Kidney epithelial cell (primary cell): ENCODE measurements at regions not wholly inside any gene's neighbourhood (a gene's known extent, or its start where the extent isn't known, plus 50 kb on each side); places are given as distances from the start of the nearest gene placed in this dataset.

ENCODE experiments used
- DNase-seq: peaks from one replicate; pipeline ENCODE4 v3.0.0-alpha.2; 2010; ENCODE audit warnings: low read depth
- H3K27me3 ChIP-seq: 2 replicates; pipeline ENCODE4 v1.6.0; 2011; ENCODE audit warnings: low read length; ENCODE audit not compliant: control insufficient read depth, insufficient read depth
- H3K36me3 ChIP-seq: 2 replicates; pipeline ENCODE4 v1.5.1; 2011; ENCODE audit warnings: low read length; ENCODE audit not compliant: control insufficient read depth, insufficient read depth
- H3K4me3 ChIP-seq: 2 replicates; pipeline ENCODE4 v1.5.1; 2011; ENCODE audit warnings: low read depth, mild to moderate bottlenecking, control low read depth, low read length
- CTCF ChIP-seq: IDR thresholded peaks from 2 replicates; pipeline ENCODE4 v1.5.1; 2011; ENCODE audit warnings: mild to moderate bottlenecking, moderate library complexity, low read length, control low read depth, inconsistent platforms; ENCODE audit not compliant: insufficient read depth, poor library complexity, severe bottlenecking

- Histone ChIP-seq H3K27me3 (no peaks in the 10 kb centered on the region), H3K4me3 (no peak overlapping the region), H3K36me3 (no peaks in the 10 kb centered on the region)
- no peak for TF ChIP-seq CTCF
- no peak for DNase-seq
Measured at GRCh38 chr1:222014001-222014400, 272.1 kb upstream of the DUSP10 start.

GRCh38 chr1:222012816-222013215, 270.9 kb upstream of the DUSP10 start:
- Histone ChIP-seq H3K36me3 (no peaks in the 10 kb centered on the region), H3K27me3 (no peaks in the 10 kb centered on the region), H3K4me3 (no peak overlapping the region)
- DNase-seq: no peak
- no peak for TF ChIP-seq CTCF

- Histone ChIP-seq H3K27me3 (no peaks in the 10 kb centered on the region), H3K4me3 (no peak overlapping the region), H3K36me3 (no peaks in the 10 kb centered on the region)
- DNase-seq: no peak
- no peak for TF ChIP-seq CTCF
Measured at GRCh38 chr1:222010306-222010705, 268.4 kb upstream of the DUSP10 start.

GRCh38 chr1:222009105-222009730, 267.3 kb upstream of the DUSP10 start:
- Histone ChIP-seq H3K4me3 (no peak overlapping the region), H3K36me3 (no peaks in the 10 kb centered on the region), H3K27me3 (no peaks in the 10 kb centered on the region)
- peak; percentile 38 for TF ChIP-seq CTCF
- no peak for DNase-seq

- DNase-seq: no peak
- Histone ChIP-seq H3K27me3 (no peaks in the 10 kb centered on the region), H3K36me3 (no peaks in the 10 kb centered on the region), H3K4me3 (no peak overlapping the region)
- no peak for TF ChIP-seq CTCF
Measured at GRCh38 chr1:222006715-222007114, 264.8 kb upstream of the DUSP10 start.

- Histone ChIP-seq H3K36me3 (no peaks in the 10 kb centered on the region), H3K27me3 (no peaks in the 10 kb centered on the region), H3K4me3 (no peak overlapping the region)
- TF ChIP-seq CTCF: no peak
- no peak for DNase-seq
Measured at GRCh38 chr1:222004784-222005183, 262.9 kb upstream of the DUSP10 start.
